Endothelial cell of umbilical vein (primary cell): ENCODE measurements at regions not wholly inside any gene's neighbourhood (a gene's known extent, or its start where the extent isn't known, plus 50 kb on each side); places are given as distances from the start of the nearest gene placed in this dataset.

ENCODE experiments used
- CTCF ChIP-seq, 2 donors: IDR thresholded peaks; 1 replicate in 1 of 2; 2 replicates in 1 of 2; pipeline ENCODE4 v1.5.1; 2011; ENCODE audit warnings: low read length in 2 of 2, mild to moderate bottlenecking in 2 of 2, moderate library complexity in 2 of 2, control low read depth in 1 of 2, inconsistent platforms in 1 of 2, low read depth in 1 of 2; ENCODE audit not compliant: insufficient read depth in 1 of 2; ENCODE audit errors: extremely low read depth in 1 of 2
- EZH2 ChIP-seq: IDR thresholded peaks from 2 replicates; pipeline ENCODE4 v1.6.1; 2012; ENCODE audit warnings: borderline replicate concordance, low read depth, mild to moderate bottlenecking, moderate library complexity, low read length, inconsistent platforms; ENCODE audit not compliant: severe bottlenecking
- FOS ChIP-seq: IDR thresholded peaks from 2 replicates; pipeline ENCODE4 v1.6.1; 2011; ENCODE audit warnings: mild to moderate bottlenecking, low read length, moderate library complexity, borderline replicate concordance; ENCODE audit not compliant: insufficient read depth
- POLR2A ChIP-seq: IDR thresholded peaks from 2 replicates; pipeline ENCODE4 v1.6.1; 2012; ENCODE audit warnings: low read depth, mild to moderate bottlenecking, control low read depth, low read length
- POLR2AphosphoS5 ChIP-seq: IDR thresholded peaks from 2 replicates; pipeline ENCODE4 v1.6.1; 2012; ENCODE audit warnings: low read depth, mild to moderate bottlenecking, control low read depth, low read length, moderate library complexity; ENCODE audit not compliant: insufficient read depth
- TF ChIP-seq, protein P1 (sequence below): IDR thresholded peaks from 2 replicates; pipeline ENCODE4 v1.6.1; 2011; ENCODE audit not compliant: insufficient read depth, insufficient read length

GRCh38 chr2:22947741-22948140 is 437.2 kb upstream of the KLHL29 start:
- TF ChIP-seq CTCF (IDR thresholded peaks at IDR 0.05; ENCODE audit: extremely low read depth in 1 of 2, insufficient read depth in 1 of 2, low read depth in 1 of 2, low read length in 2 of 2) = no peak
- no peak for TF ChIP-seq POLR2AphosphoS5
- TF ChIP-seq EZH2 = no peak
- no peak for TF ChIP-seq POLR2A
- TF ChIP-seq, protein P1, sequence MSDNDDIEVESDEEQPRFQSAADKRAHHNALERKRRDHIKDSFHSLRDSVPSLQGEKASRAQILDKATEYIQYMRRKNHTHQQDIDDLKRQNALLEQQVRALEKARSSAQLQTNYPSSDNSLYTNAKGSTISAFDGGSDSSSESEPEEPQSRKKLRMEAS = no peak
- TF ChIP-seq FOS = no peak
